ENCODE measurements at regions not wholly inside any gene's neighbourhood (a gene's known extent, or its start where the extent isn't known, plus 50 kb on each side); places are given as distances from the start of the nearest gene placed in this dataset.

DNA sequence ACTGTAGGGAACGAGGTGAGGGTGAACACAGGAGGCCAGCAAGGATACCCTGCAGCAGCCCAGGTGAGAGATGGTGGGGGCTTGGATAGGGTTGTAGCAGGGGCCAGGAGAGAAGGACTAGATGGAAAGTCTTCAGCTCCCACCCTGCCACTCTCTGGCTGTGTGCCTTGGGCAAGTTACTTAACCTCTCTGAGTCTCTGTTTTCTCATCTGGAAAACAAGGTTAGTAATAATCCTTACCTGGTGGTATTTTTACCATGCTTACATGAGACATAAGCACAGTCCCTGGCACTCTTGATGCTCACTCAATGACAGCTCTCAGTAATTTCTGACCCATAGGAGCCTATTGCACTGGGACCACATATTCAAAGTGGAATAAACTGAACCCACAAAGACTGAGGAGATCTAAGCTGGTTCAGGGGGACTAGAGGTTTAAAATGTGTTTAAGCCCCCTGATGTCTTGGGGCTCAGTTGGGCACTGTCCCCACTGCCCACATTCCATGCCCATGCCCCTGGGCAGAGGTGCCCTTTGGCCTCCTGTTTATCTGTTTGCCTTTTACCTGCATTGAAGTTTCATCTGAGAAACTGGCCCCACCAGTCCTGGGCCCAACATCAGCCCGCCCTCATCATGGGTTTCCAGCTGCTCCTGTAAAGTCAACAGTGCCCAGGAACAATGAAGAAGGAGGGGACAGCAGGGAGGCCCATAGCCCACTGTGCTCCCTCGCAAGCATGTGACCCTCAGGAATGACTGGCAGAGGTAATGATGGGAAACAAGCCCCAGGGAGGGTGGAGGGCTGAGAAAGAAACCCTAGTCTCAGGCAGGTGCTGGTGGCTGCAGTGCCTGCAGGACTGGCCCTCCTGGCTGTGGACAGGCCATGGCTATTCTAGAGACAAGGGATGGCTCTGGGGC lies 104.0 kb downstream of the VEGFA start:
- Histone ChIP-seq H4K20me1 (ENCODE audit: low read depth, low read length) (no peaks in the 10 kb centered on the region), H3K9me3 (ENCODE audit: insufficient read depth, low read length) (no peaks in the 10 kb centered on the region), H3K4me2 (ENCODE audit: low read depth, low read length, poor library complexity, severe bottlenecking) (no peak overlapping the region), H2AFZ (ENCODE audit: low read depth, low read length, severe bottlenecking) (no peak overlapping the region), H3K9ac (ENCODE audit: low read length) (no peak overlapping the region), H3K27ac (ENCODE audit: low read depth, low read length) (no peak overlapping the region), H3K4me3 (ENCODE audit: insufficient read depth, low read length, poor library complexity, severe bottlenecking) (no peak overlapping the region), H3K36me3 (ENCODE audit: low read length) (no peaks in the 10 kb centered on the region), H3K79me2 (ENCODE audit: insufficient read depth, low read length) (no peaks in the 10 kb centered on the region), H3K27me3 (ENCODE audit: low read length) (0 out of 2 replicates have a peak, but pooled peaks cover 4% of the 10 kb centered on the region), H3K9me2 (replicated peaks; ENCODE audit: insufficient read depth, low read length) (no peaks in the 10 kb centered on the region), H3F3A (ENCODE audit: insufficient read depth) (no peaks in the 10 kb centered on the region)
- TF ChIP-seq EZH2phosphoT487 (conservative IDR thresholded peaks at IDR 0.05; ENCODE audit: low read length), result no peak
- TF ChIP-seq, protein P1, sequence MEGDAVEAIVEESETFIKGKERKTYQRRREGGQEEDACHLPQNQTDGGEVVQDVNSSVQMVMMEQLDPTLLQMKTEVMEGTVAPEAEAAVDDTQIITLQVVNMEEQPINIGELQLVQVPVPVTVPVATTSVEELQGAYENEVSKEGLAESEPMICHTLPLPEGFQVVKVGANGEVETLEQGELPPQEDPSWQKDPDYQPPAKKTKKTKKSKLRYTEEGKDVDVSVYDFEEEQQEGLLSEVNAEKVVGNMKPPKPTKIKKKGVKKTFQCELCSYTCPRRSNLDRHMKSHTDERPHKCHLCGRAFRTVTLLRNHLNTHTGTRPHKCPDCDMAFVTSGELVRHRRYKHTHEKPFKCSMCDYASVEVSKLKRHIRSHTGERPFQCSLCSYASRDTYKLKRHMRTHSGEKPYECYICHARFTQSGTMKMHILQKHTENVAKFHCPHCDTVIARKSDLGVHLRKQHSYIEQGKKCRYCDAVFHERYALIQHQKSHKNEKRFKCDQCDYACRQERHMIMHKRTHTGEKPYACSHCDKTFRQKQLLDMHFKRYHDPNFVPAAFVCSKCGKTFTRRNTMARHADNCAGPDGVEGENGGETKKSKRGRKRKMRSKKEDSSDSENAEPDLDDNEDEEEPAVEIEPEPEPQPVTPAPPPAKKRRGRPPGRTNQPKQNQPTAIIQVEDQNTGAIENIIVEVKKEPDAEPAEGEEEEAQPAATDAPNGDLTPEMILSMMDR (IDR thresholded peaks at IDR 0.05; ENCODE audit: insufficient read depth, low read length, poor library complexity, severe bottlenecking), result no peak

DNA sequence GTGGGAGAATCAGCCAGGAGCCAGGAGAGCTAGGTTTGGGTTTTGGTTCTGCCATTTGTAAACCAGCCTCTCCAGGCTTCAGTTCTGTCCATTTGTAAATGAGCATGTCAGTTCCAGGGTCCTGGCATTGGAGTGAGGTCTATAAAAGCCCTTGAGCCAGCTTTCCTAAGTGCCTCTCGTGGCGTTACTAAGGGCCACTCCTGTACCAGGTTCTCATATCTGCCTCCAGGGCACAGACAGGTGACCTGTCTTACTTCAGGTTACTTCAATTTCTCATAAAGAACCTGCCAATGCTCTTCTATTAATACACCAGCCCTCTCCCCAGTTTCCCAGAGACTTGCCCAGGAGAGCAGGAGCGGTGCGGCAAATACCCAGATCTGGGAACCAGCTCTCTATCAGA lies 101.9 kb downstream of the VEGFA start:
- H3K79me2 ChIP-seq (ENCODE audit: insufficient read depth, low read length), result no peaks in the 10 kb centered on the region
- H3K27ac ChIP-seq (ENCODE audit: low read depth, low read length), result no peak overlapping the region
- TF ChIP-seq EZH2phosphoT487 (conservative IDR thresholded peaks at IDR 0.05; ENCODE audit: low read length), result no peak
- TF ChIP-seq, protein P1 (IDR thresholded peaks at IDR 0.05; ENCODE audit: insufficient read depth, low read length, poor library complexity, severe bottlenecking), result no peak
- no peak overlapping the region for H3K9ac ChIP-seq (ENCODE audit: low read length)
- no peaks in the 10 kb centered on the region for H3F3A ChIP-seq (ENCODE audit: insufficient read depth)
- no peak overlapping the region for H3K4me2 ChIP-seq (ENCODE audit: low read depth, low read length, poor library complexity, severe bottlenecking)
- H3K27me3 ChIP-seq (ENCODE audit: low read length), result 0 out of 2 replicates have a peak, but pooled peaks cover 4% of the 10 kb centered on the region
- H3K9me3 ChIP-seq (ENCODE audit: insufficient read depth, low read length), result no peaks in the 10 kb centered on the region
- H3K9me2 ChIP-seq (replicated peaks; ENCODE audit: insufficient read depth, low read length), result no peaks in the 10 kb centered on the region
- H3K4me3 ChIP-seq (ENCODE audit: insufficient read depth, low read length, poor library complexity, severe bottlenecking), result no peak overlapping the region
- H3K36me3 ChIP-seq (ENCODE audit: low read length), result no peaks in the 10 kb centered on the region
- no peaks in the 10 kb centered on the region for H4K20me1 ChIP-seq (ENCODE audit: low read depth, low read length)
- no peak overlapping the region for H2AFZ ChIP-seq (ENCODE audit: low read depth, low read length, severe bottlenecking)

DNA sequence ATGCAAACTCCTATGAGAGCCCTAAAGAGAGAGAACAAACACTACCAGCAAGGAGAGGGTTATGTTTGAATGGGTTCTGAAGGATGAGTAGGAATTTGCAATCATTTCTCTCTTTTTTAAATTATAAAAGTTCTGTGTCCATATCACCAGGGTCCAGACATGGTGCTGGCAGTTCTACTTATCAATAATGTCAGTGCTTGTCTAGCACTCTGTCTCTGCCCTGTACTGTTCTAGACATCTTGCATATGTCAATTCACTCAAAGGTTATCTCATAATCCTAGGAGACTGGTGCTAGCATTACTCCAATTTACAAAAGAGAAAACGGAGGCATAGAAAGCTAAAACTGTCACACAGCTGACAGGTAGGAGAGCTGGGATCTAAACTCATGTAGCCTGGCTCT lies 101.3 kb downstream of the VEGFA start:
- H3K9ac ChIP-seq (ENCODE audit: low read length), result no peak overlapping the region
- H3K27ac ChIP-seq (ENCODE audit: low read depth, low read length), result no peak overlapping the region
- no peak overlapping the region for H3K4me3 ChIP-seq (ENCODE audit: insufficient read depth, low read length, poor library complexity, severe bottlenecking)
- no peaks in the 10 kb centered on the region for H3K79me2 ChIP-seq (ENCODE audit: insufficient read depth, low read length)
- no peak overlapping the region for H3K4me2 ChIP-seq (ENCODE audit: low read depth, low read length, poor library complexity, severe bottlenecking)
- H3F3A ChIP-seq (ENCODE audit: insufficient read depth), result no peaks in the 10 kb centered on the region
- no peaks in the 10 kb centered on the region for H3K36me3 ChIP-seq (ENCODE audit: low read length)
- 0 out of 2 replicates have a peak, but pooled peaks cover 4% of the 10 kb centered on the region for H3K27me3 ChIP-seq (ENCODE audit: low read length)
- H3K9me2 ChIP-seq (replicated peaks; ENCODE audit: insufficient read depth, low read length), result no peaks in the 10 kb centered on the region
- no peaks in the 10 kb centered on the region for H4K20me1 ChIP-seq (ENCODE audit: low read depth, low read length)
- no peaks in the 10 kb centered on the region for H3K9me3 ChIP-seq (ENCODE audit: insufficient read depth, low read length)
- no peak for TF ChIP-seq EZH2phosphoT487 (conservative IDR thresholded peaks at IDR 0.05; ENCODE audit: low read length)
- TF ChIP-seq, protein P1 (IDR thresholded peaks at IDR 0.05; ENCODE audit: insufficient read depth, low read length, poor library complexity, severe bottlenecking), result no peak
- no peak overlapping the region for H2AFZ ChIP-seq (ENCODE audit: low read depth, low read length, severe bottlenecking)

Data from SU-DHL-6 (cell line).